HG03060 (cell line): ENCODE measurements at regions not wholly inside any gene's neighbourhood (a gene's known extent, or its start where the extent isn't known, plus 50 kb on each side); places are given as distances from the start of the nearest gene placed in this dataset.

Source experiments
- ATAC-seq: cut with Tn5 transposase; IDR thresholded peaks from one replicate; pipeline ENCODE4 v1.9.1; 2021; ENCODE audit warnings: low read depth, moderate number of reproducible peaks; ENCODE audit not compliant: unreplicated experiment

- no peak for ATAC-seq
Observed at GRCh38 chr3:190728574-190729246, 133.8 kb downstream of the GMNC start.

DNA sequence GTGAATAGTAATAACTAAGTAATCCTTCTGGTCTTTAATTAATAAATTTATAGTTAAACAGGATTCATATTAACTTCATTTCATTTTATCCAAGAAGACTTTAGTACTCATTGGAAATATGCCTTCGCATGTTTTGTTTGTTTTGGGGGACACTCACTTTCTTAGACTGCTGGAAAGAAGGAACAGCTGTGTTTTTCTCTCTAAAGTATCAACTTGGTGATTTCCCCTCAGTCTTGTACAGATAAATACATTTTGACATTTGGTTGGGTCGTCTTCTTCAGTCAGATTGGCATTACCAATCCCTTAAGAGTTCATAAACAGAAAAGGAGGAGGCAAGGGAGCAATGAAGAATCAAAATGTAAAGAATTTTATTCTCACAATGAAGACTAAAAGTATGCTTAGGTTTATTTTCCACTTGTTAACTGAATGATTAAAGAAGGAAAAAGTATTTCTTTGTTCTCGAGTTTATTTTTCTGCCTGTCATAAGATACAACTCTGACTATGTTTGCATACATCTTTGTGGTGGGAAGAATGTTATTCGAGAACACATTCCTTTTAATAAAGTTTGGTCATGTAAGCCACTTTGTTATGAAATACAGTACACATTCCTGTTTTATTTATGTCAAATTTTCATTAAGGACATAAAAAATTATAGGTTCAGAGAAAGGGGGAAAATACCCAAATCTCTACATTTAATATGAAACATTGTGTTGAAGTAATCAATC lies 140.2 kb downstream of the GMNC start:
- ATAC-seq: no peak

- ATAC-seq: peak; percentile 98
Observed at GRCh38 chr3:190721330-190721729, 141.2 kb downstream of the GMNC start.

GRCh38 chr3:190718671-190719070 lies 143.8 kb downstream of the GMNC start:
- no peak for ATAC-seq

GRCh38 chr3:190718097-190718496 lies 144.4 kb downstream of the GMNC start:
- no peak for ATAC-seq

DNA sequence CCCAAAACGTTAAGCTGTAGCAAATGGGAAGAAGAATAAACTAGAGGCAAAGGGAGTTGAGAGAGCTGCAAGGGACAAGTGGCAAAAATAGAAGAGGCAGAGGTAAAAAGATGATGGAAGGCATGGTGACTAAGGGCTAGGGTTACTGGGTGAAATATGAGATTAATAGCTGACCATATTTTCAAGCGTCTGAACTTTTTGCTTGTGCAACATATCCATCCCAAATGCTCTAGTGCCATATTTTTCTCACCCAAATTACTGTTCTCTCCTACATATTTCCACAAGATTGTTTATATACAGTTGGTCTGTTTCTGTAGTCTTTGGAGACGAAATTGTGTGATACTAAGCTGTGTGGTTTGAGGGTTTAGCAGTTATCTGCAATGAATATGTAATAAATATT lies 145.5 kb downstream of the GMNC start:
- ATAC-seq: no peak

GRCh38 chr3:190716211-190716610 lies 146.3 kb downstream of the GMNC start:
- no peak for ATAC-seq

DNA sequence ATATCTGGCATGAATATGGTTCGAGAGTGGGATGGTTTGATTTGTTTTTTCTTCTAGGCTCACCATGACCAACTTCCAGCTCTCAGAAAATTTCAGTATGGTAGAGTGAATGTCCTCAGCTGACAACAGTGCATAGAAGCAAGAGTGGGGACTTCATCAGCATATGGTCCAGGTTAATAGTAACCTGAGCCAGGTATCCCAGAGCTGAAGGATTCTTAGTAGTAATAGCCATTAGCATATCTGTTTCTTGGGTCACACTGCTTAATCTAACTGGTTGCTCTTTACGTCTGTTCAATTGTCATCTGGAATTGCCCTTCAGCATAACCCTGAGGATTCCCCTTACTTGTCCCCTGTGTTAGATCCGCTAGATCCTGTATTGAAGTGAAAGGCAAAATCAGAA lies 151.8 kb downstream of the GMNC start:
- no peak for ATAC-seq

DNA sequence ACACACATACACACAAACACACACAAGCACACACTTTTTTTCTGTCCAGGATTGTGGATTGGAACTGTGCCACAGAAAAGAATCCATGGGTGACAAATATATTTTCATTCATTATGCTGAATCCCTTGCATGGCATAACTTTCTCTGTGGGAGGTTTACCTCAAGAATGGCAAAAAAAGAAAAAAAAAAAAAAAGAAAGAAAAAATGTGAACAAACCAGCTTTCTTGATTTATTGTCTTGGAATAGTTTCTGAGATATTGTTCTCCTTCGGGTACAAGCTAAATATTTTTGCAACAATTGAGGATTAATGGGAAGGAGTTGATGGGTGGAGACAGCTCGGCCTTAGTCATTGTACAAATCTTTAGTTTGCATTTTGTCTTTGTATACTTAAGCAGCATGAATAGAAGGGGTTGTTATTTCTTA lies 153.1 kb downstream of the GMNC start:
- ATAC-seq: no peak
